ELR (cell line): ENCODE measurements at regions not wholly inside any gene's neighbourhood (a gene's known extent, or its start where the extent isn't known, plus 50 kb on each side); places are given as distances from the start of the nearest gene placed in this dataset.

Experiments used
- DNase-seq: peaks from one replicate; pipeline ENCODE4 v3.0.0-alpha.2; 2015; ENCODE audit warnings: low read depth

- DNase-seq: no peak
Observed at GRCh38 chrX:13903405-13903804, 86.5 kb upstream of the GPM6B start.

GRCh38 chrX:13902406-13902805 is 85.5 kb upstream of the GPM6B start:
- DNase-seq: no peak

- no peak for DNase-seq
Observed at GRCh38 chrX:13901354-13901753, 84.5 kb upstream of the GPM6B start.

- DNase-seq: no peak
Observed at GRCh38 chrX:13900351-13900750, 83.5 kb upstream of the GPM6B start.

- peak; percentile 49 for DNase-seq
Observed at GRCh38 chrX:13899607-13900006, 82.7 kb upstream of the GPM6B start.

- peak; percentile 38 for DNase-seq
Observed at GRCh38 chrX:13898603-13899002, 81.7 kb upstream of the GPM6B start.

- DNase-seq: peak; percentile 32
Observed at GRCh38 chrX:13898083-13898482, 81.2 kb upstream of the GPM6B start.

- no peak for DNase-seq
Observed at GRCh38 chrX:13897566-13897965, 80.7 kb upstream of the GPM6B start.

GRCh38 chrX:13894888-13895565 is 78.1 kb upstream of the GPM6B start:
- DNase-seq: no peak

GRCh38 chrX:13893826-13894225 is 76.9 kb upstream of the GPM6B start:
- no peak for DNase-seq

- DNase-seq: no peak
Observed at GRCh38 chrX:13892856-13893255, 76.0 kb upstream of the GPM6B start.

- no peak for DNase-seq
Observed at GRCh38 chrX:13891377-13892140, 74.7 kb upstream of the GPM6B start.

- DNase-seq: no peak
Observed at GRCh38 chrX:13890806-13891205, 73.9 kb upstream of the GPM6B start.

- no peak for DNase-seq
Observed at GRCh38 chrX:13888284-13888683, 71.4 kb upstream of the GPM6B start.

GRCh38 chrX:13885591-13885990 is 68.7 kb upstream of the GPM6B start:
- DNase-seq: no peak

- DNase-seq: peak; percentile 32
Observed at GRCh38 chrX:13876652-13877051, 59.8 kb upstream of the GPM6B start.

- no peak for DNase-seq
Observed at GRCh38 chrX:13875572-13875971, 58.7 kb upstream of the GPM6B start.

GRCh38 chrX:13868591-13868990 is 51.7 kb upstream of the GPM6B start:
- DNase-seq: peak; percentile 0
